ENCODE measurements at regions not wholly inside any gene's neighbourhood (a gene's known extent, or its start where the extent isn't known, plus 50 kb on each side); places are given as distances from the start of the nearest gene placed in this dataset.

DNA sequence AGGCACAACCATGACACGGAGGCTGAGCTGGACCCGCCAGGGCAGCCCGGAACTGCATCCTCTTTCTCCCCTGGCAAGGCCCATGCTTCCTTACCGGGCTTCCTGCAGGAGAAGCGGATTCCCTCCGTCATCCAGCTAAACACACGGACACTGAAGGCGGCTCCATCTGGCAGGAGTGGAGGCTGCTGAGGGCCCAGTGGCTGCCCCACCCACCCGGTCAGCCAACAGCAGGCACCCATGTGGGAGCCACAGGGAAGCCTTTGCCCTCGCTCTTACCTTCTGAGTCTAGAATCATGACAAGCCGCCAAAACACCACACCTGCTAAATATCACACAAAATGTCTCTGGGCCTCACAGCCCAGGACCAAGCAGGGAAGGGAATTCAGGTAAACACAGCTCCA lies 321.6 kb upstream of the RNF32 start:
- no peak for TF ChIP-seq YY1 (IDR thresholded peaks at IDR 0.05; ENCODE audit: low read depth)
- TF ChIP-seq EP300 (IDR thresholded peaks at IDR 0.05; ENCODE audit: borderline replicate concordance), result no peak
- TF ChIP-seq TCF12 (IDR thresholded peaks at IDR 0.05; ENCODE audit: low read depth), result no peak
- TF ChIP-seq, protein P1, sequence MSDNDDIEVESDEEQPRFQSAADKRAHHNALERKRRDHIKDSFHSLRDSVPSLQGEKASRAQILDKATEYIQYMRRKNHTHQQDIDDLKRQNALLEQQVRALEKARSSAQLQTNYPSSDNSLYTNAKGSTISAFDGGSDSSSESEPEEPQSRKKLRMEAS (IDR thresholded peaks at IDR 0.05), result no peak

All from Ishikawa (cell line).